ENCODE measurements at regions not wholly inside any gene's neighbourhood (a gene's known extent, or its start where the extent isn't known, plus 50 kb on each side); places are given as distances from the start of the nearest gene placed in this dataset.

DNA sequence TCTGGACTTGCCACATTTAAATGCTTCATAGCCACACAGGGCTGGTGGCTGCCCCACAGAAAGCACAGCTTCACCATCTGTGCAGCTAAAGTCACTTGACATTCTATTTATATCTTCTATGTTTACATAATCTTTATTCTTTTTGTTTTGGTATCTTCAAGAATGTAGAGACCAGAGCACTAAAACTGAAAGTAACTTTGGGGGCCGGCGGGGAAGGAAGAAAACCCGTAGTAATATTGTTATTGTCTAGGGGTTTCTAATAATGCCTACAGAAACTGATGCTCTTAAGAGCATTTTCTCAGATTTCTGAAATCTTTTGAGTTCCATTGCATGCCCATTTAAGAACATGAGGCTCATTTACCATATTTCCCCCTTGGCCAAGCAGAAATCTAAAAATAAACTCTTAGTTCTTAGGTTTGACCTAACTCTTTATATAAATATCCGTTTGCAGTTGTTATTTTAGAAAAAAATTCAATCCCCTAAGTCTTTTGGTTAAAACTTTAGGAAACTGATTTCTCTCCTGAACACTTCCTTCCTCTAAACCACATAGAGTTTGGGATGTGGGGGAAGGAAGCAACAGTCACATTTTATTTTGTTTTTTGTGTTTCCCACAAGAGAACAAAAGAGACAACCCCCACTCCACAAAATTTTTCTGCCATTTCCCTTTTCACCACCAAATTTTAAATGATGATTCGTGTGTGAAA, 207.6 kb downstream of the OGFRL1 start:
- no peak for TF ChIP-seq POLR2A (IDR thresholded peaks at IDR 0.05; ENCODE audit: low read depth, low read length)
- no peak for TF ChIP-seq EZH2 (IDR thresholded peaks at IDR 0.05; ENCODE audit: borderline replicate concordance, low read depth, low read length, severe bottlenecking)
- no peak for TF ChIP-seq POLR2AphosphoS5 (IDR thresholded peaks at IDR 0.05; ENCODE audit: insufficient read depth, low read depth, low read length)
